B cell (primary cell): ENCODE measurements at regions not wholly inside any gene's neighbourhood (a gene's known extent, or its start where the extent isn't known, plus 50 kb on each side); places are given as distances from the start of the nearest gene placed in this dataset.

Experiments used
- ATAC-seq: fragments of 200-7000 bp; cut with Tn5 transposase; one replicate; pipeline ENCODE4 v1.10.0; 2021; ENCODE audit warnings: low read depth, mild to moderate bottlenecking, moderate number of reproducible peaks, moderate library complexity
- CTCF ChIA-PET: fragments of 350-600 bp; sonication (Branson Sonifier 250); formaldehyde crosslinking; loops from one replicate; lab custom pipeline; 2021; ENCODE audit warnings: antibody characterized with exemption, inconsistent platforms; lab: Charles Lee
- POLR2A ChIA-PET: fragments of 350-600 bp; sonication (Branson Sonifier 250); formaldehyde crosslinking; loops from one replicate; lab custom pipeline; 2021; ENCODE audit warnings: antibody characterized with exemption; lab: Charles Lee
- DNase-seq: peaks from one replicate; pipeline ENCODE4 v3.0.0; 2013
- H2AFZ ChIP-seq: 2 replicates; pipeline ENCODE4 v1.6.1; 2012; ENCODE audit warnings: mild to moderate bottlenecking, low read depth, low read length; ENCODE audit not compliant: insufficient read depth, poor library complexity, severe bottlenecking
- H3K27ac ChIP-seq, 2 donors: 1 replicate in 1 of 2; 2 replicates in 1 of 2; pipeline ENCODE4 v1.5.1; 2012 to 2013; ENCODE audit warnings: low read length in 2 of 2, mild to moderate bottlenecking in 2 of 2, moderate library complexity in 1 of 2
- H3K27me3 ChIP-seq, 4 experiments: fragments of 200-600 bp in 1 of 4; sonication (generic) in 1 of 4; replicated peaks in 1 of 4; 1 replicate in 2 of 4; 2 replicates in 2 of 4; pipeline versions ENCODE4 v1.6.1 to v1.7.0; 2013 to 2016; ENCODE audit warnings: low read length in 3 of 4, mild to moderate bottlenecking in 2 of 4, mixed read lengths in 1 of 4, moderate library complexity in 1 of 4; ENCODE audit not compliant: insufficient read depth in 4 of 4, control insufficient read depth in 3 of 4; ENCODE audit errors: control extremely low read depth in 1 of 4
- H3K36me3 ChIP-seq, 2 experiments: replicated peaks in 1 of 2; 1 replicate in 1 of 2; 2 replicates in 1 of 2; pipeline versions ENCODE4 v1.6.1 to v1.7.1; 2013; ENCODE audit warnings: low read length in 1 of 2; ENCODE audit not compliant: insufficient read depth in 2 of 2, control insufficient read depth in 1 of 2; ENCODE audit errors: control extremely low read depth in 1 of 2, extremely low read depth in 1 of 2
- H3K4me1 ChIP-seq, 2 donors: fragments of 200-600 bp in 1 of 2; sonication (generic) in 1 of 2; 1 replicate in 1 of 2; 2 replicates in 1 of 2; pipeline versions ENCODE4 v1.5.1 to v1.6.1; 2013 to 2017; ENCODE audit warnings: low read length in 2 of 2; ENCODE audit not compliant: control insufficient read depth in 2 of 2, insufficient read depth in 2 of 2
- H3K4me2 ChIP-seq: replicated peaks from 2 replicates; pipeline ENCODE3; 2012; ENCODE audit warnings: mild to moderate bottlenecking, low read depth, low read length; ENCODE audit not compliant: poor library complexity, severe bottlenecking
- H3K4me3 ChIP-seq, 5 experiments: fragments of 200-600 bp in 1 of 5; sonication (generic) in 1 of 5; 1 replicate in 3 of 5; 2 replicates in 2 of 5; pipeline versions ENCODE4 v1.5.1 to v1.7.0; 2011 to 2016; ENCODE audit warnings: low read length in 4 of 5, mild to moderate bottlenecking in 4 of 5, low read depth in 2 of 5, control low read depth in 1 of 5, moderate library complexity in 1 of 5; ENCODE audit not compliant: insufficient read depth in 1 of 5; ENCODE audit errors: control extremely low read depth in 1 of 5, extremely low read depth in 1 of 5
- H3K79me2 ChIP-seq: fragments of 200-600 bp; sonication (generic); one replicate; pipeline ENCODE4 v1.6.0; 2016; ENCODE audit warnings: low read length; ENCODE audit not compliant: control insufficient read depth, insufficient read depth
- H3K9ac ChIP-seq: fragments of 200-600 bp; sonication (generic); 2 replicates; pipeline ENCODE4 v1.6.1; 2017; ENCODE audit warnings: mild to moderate bottlenecking, low read length, moderate library complexity
- H3K9me3 ChIP-seq, 3 donors: one replicate each; pipeline versions ENCODE4 v1.6.1 to v1.7.1; 2013; ENCODE audit warnings: low read length in 2 of 3; ENCODE audit not compliant: control insufficient read depth in 2 of 3, insufficient read depth in 1 of 3; ENCODE audit errors: control extremely low read depth in 1 of 3
- H4K20me1 ChIP-seq: 2 replicates; pipeline ENCODE4 v1.6.0; 2012; ENCODE audit warnings: mild to moderate bottlenecking, low read length; ENCODE audit not compliant: insufficient read depth, control insufficient read depth, poor library complexity, severe bottlenecking
- H3K27ac Mint-ChIP-seq: one replicate; pipeline ENCODE4 v1.8.0; 2021; ENCODE audit warnings: mixed read lengths
- H3K27me3 Mint-ChIP-seq: one replicate; pipeline ENCODE4 v1.8.0; 2021; ENCODE audit warnings: mixed read lengths
- H3K4me1 Mint-ChIP-seq: one replicate; pipeline ENCODE4 v1.8.0; 2021; ENCODE audit warnings: mixed read lengths
- H3K4me3 Mint-ChIP-seq: one replicate; pipeline ENCODE4 v1.8.0; 2021; ENCODE audit warnings: mixed read lengths
- H3K9me3 Mint-ChIP-seq: one replicate; pipeline ENCODE4 v1.8.0; 2022; ENCODE audit warnings: mixed read lengths; ENCODE audit not compliant: insufficient read depth
- EZH2 ChIP-seq: IDR thresholded peaks from 2 replicates; pipeline ENCODE4 v1.6.1; 2012; ENCODE audit warnings: borderline replicate concordance, low read depth, mild to moderate bottlenecking, moderate library complexity, low read length; ENCODE audit not compliant: insufficient read depth, poor library complexity, severe bottlenecking
- WGBS: methylation state at CpG from one replicate; pipeline ENCODE4 v1.1.5; 2013; ENCODE audit warnings: missing lambda C conversion rate; ENCODE audit not compliant: insufficient coverage; 5-methylcytosine and 5-hydroxymethylcytosine counted together
- intact Hi-C: fragments of 100-400 bp; cut with micrococcal nuclease; formaldehyde crosslinking; loops from one replicate; pipeline ENCODE4 v1.10.0; 2022
- TF ChIP-seq, protein P1 (sequence below): fragments of 200-600 bp; IDR thresholded peaks from one replicate; pipeline ENCODE4 v1.8.0; 2022; ENCODE audit warnings: antibody characterized with exemption, mild to moderate bottlenecking

DNA sequence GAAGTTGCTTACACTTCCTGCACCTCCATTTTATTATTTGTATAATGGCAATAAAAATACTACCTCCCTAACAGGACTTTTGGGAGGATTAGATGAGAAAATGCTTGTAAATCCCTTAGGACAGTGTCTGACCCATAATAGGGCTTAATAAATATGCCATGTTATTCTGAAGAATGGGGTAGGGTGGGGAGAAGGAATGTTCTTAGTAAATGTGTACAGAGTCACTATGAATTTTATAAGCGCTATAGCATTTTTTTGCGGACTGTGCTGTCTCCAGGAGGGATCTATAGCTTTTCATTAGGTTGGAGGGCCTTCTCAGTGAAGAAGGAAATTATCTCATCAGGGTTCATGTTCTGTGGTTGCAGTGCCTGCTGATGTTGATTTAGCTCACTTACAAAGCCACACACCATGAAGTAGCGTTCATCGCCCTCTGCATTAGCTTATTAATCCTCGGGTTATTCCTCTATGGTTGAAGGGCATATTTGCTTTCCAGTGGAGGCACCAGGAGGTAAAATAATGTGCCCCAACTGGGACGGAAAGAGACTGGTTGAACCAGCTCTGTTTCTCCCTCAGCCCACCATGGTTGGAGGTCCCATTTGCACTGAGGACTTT, 497.1 kb downstream of the ARHGEF28 start:
- Mint-ChIP-seq H3K9me3 (peaks cover 1% of the 10 kb centered on the region), H3K4me3 (no peak overlapping the region), H3K27me3 (no peaks in the 10 kb centered on the region), H3K4me1 (no peaks in the 10 kb centered on the region), H3K27ac (no peak overlapping the region)
- no peaks in the 10 kb centered on the region for H4K20me1 ChIP-seq
- H3K79me2 ChIP-seq = no peaks in the 10 kb centered on the region
- H3K4me2 ChIP-seq = no peak overlapping the region
- H3K4me3 ChIP-seq = no peak overlapping the region
- ChIA-PET POLR2A (no interaction called here), CTCF (no interaction called here)
- 69% methylated on average over 5 of the region's 6 CpGs for WGBS
- DNase-seq (no peak), ATAC-seq (no peak)
- no peak overlapping the region for H3K9ac ChIP-seq
- no peak overlapping the region for H2AFZ ChIP-seq
- H3K27me3 ChIP-seq = no peaks in the 10 kb centered on the region
- no peak for TF ChIP-seq EZH2
- TF ChIP-seq, protein P1, sequence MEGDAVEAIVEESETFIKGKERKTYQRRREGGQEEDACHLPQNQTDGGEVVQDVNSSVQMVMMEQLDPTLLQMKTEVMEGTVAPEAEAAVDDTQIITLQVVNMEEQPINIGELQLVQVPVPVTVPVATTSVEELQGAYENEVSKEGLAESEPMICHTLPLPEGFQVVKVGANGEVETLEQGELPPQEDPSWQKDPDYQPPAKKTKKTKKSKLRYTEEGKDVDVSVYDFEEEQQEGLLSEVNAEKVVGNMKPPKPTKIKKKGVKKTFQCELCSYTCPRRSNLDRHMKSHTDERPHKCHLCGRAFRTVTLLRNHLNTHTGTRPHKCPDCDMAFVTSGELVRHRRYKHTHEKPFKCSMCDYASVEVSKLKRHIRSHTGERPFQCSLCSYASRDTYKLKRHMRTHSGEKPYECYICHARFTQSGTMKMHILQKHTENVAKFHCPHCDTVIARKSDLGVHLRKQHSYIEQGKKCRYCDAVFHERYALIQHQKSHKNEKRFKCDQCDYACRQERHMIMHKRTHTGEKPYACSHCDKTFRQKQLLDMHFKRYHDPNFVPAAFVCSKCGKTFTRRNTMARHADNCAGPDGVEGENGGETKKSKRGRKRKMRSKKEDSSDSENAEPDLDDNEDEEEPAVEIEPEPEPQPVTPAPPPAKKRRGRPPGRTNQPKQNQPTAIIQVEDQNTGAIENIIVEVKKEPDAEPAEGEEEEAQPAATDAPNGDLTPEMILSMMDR = no peak
- intact Hi-C loops = no loop called here
- H3K9me3 ChIP-seq = no peaks in the 10 kb centered on the region
- H3K27ac ChIP-seq = no peak overlapping the region
- H3K4me1 ChIP-seq = no peaks in the 10 kb centered on the region
- no peaks in the 10 kb centered on the region for H3K36me3 ChIP-seq

DNA sequence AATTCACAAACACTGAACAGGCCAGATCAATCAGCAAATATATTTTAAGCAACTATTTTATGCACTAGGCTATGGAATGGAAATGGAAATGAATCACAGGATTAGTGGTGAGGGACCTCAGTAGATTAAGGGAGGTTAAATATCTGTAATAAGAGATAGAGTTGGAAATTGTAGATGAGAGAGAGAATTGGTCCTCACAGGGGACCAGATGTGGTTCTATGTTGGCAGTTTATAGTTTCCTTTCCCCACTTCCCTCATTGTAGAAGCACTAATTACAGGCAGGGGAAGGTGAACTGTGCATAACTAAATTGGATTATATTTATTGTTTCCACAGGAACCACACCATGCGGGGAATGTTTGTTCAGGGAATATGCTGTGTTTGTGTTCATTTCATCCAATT, 496.2 kb downstream of the ARHGEF28 start:
- H3K4me2 ChIP-seq = no peak overlapping the region
- POLR2A ChIA-PET = no interaction called here
- no peaks in the 10 kb centered on the region for H4K20me1 ChIP-seq
- WGBS = no CpG with 5 or more reads among the region's 1 CpG
- H3K4me1 ChIP-seq = no peaks in the 10 kb centered on the region
- TF ChIP-seq, protein P1 = no peak
- TF ChIP-seq EZH2 = no peak
- Mint-ChIP-seq H3K4me1 (no peaks in the 10 kb centered on the region), H3K4me3 (no peak overlapping the region), H3K27me3 (no peaks in the 10 kb centered on the region), H3K27ac (no peak overlapping the region), H3K9me3 (peaks cover 2% of the 10 kb centered on the region)
- ATAC-seq = no peak
- no peak overlapping the region for H3K27ac ChIP-seq
- intact Hi-C loops = no loop called here
- no peak for DNase-seq
- CTCF ChIA-PET = no interaction called here
- H3K9me3 ChIP-seq = no peaks in the 10 kb centered on the region
- no peak overlapping the region for H3K9ac ChIP-seq
- no peaks in the 10 kb centered on the region for H3K79me2 ChIP-seq
- H3K4me3 ChIP-seq = no peak overlapping the region
- H2AFZ ChIP-seq = no peak overlapping the region
- no peaks in the 10 kb centered on the region for H3K27me3 ChIP-seq
- H3K36me3 ChIP-seq = no peaks in the 10 kb centered on the region
